Activated T-cell treated with anti-CD3 and anti-CD28 coated beads for 48 hours (primary cell): ENCODE measurements at regions not wholly inside any gene's neighbourhood (a gene's known extent, or its start where the extent isn't known, plus 50 kb on each side); places are given as distances from the start of the nearest gene placed in this dataset.
A peak's percentile ranks its signal among the peaks of the same experiment; 100 is the strongest.

Experiments
- DNase-seq: peaks from one replicate; pipeline ENCODE4 v3.0.0-alpha.2; 2020; ENCODE audit warnings: low read depth

DNA sequence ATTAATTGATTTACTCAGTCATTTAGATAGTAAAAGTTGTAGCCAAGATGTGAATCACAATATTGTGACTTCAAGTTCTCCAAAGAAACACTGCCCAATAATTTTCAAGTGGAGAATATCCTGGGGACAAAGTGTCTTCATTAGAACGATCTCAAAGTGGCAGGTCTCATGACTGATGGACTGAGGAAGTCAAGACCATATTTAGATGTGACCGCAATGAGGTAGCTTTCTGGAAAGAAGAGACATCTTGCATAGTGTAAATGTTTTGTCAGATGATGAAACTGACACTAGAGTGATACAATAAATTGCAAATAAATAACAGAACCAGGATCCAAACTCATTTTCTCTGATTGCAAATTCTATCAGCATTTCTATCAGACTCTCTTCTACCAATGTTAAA, 1476.9 kb downstream of the EFNB2 start:
- DNase-seq: no peak

DNA sequence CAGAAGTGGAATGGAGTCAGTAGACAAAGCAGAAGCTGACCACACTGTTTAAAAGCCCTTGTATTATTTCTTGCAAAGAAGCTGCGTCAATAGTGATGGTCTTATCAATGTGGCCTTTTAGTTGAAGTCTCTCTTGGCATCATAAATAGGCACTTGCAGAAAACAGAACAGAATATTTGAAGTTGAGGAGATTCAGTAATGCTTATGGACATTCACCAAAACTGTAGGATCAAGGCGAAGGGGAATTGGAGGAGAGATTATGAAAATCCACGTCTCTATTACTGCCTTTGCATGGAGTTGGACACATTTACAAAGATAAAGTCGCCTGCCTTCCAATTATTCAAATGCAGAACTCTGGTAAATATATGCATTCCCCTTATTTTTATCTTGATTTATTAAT, 1482.8 kb downstream of the EFNB2 start:
- DNase-seq: no peak

DNA sequence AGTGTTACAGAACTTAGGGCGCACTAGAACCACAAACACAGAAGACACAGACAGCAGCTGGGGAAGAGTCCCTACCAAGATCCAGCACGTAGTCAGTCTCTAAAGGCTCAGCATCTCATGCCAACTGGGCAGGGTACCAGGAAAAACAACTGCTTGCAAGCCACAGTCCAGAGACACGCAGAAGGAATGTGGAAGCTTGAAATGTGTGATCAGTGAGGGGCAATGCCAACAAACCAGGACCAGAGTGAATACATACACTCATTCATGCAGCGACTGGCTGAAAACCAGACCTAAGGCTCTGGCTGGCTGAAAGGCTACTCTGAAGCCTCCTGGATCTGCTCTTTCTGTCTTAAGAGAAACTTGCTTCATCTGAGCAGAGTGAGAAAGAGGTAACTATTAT, 1484.8 kb downstream of the EFNB2 start:
- no peak for DNase-seq

- DNase-seq: no peak
Measured at GRCh38 chr13:105048677-105049076, 1486.8 kb downstream of the EFNB2 start.

- DNase-seq: no peak
Measured at GRCh38 chr13:105047676-105048295, 1487.7 kb downstream of the EFNB2 start.

DNA sequence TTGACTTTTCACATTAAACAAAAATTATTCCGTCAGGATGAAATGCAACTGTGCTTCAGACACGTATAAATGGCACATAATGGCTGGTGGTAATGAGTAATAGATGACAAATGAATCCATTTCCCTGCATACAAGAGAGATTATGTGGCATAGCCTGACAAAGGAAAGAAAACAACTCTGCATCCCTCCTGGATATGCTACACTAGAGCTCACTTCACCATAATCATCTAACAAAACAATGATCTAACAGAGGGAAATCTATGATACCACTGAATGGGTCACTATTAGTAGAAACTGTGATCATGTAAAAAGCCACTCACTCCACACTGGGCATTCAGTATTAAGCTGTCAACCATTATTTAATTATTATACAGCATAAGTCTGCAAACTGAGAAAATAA, 1498.4 kb downstream of the EFNB2 start:
- no peak for DNase-seq

- DNase-seq: no peak
Measured at GRCh38 chr13:105035092-105035491, 1500.4 kb downstream of the EFNB2 start.

DNA sequence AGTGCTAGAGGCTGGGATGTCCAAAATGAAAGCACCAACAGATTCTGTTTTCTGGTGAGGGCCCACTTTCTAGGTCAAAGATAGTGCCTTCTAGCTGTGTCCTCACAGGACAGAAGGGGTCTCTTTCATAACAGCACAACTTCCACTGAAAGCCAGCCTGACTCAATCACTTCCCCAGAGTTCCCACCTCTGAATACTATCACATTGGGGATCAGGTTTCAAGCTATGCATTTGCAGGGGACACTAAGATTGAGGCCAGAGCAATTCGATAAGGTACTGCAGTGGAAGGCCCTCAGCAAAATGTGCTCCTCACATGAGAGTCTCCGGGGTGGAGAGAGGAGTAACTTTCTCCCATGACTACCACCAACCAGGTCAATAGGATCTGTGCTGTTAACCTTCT, 1501.5 kb downstream of the EFNB2 start:
- DNase-seq: no peak

DNA sequence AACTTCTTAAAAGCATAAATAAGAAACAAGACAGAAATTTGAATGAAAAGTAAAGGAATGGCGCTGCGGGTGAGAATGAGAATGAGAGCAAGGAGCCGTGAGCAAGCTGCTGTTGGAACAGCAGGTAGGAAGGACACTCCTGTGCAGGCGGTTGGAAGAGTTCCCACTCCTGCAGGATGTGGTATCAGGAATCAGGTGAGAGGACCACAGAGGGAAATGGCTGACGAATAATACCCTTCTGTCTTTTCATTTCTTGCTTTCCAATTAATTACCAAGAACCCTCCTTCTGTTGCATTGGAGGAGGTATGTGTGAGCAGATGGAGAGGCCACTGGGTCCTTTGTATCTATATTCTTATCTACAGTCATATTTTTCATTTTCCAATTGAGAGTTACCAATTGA, 1504.2 kb downstream of the EFNB2 start:
- no peak for DNase-seq

DNA sequence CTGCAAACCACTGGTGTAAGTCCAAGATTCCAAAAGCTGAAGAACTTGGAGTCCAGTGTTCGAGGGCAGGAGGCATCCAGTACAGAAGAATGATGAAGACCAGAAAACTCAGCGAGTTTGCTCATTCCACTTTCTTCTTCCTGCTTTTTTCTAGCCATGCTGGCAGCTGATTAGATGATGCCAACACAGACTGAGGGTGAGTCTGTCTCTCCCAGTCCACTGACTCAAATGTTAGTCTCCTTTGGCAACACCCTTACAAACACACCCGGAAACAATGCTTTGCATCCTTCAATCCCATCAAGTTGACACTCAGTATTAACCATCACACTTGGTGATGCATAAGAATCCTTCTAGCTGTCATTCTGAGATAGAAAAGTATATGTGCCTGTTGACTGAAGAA, 1504.6 kb downstream of the EFNB2 start:
- no peak for DNase-seq

GRCh38 chr13:105019073-105019472, 1516.4 kb downstream of the EFNB2 start:
- DNase-seq: no peak

DNA sequence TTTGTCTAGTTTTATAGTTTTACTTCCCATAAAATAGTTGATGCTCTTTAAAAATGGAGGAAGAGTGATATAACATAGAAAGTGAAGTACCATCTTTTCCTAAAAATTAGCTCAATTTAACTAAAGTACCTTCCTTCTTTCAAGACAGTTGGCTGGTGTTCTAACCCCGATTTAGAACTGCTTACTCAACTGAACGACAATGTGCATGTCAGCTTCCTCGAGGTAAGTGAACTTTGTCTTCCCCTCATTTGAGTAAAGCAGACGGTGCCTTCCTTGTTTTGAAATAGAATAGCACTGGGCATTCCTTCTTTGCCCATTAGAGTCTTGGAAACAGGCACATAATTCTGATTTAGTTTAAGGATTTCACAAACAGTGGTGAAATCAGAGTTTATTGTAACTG, 1519.2 kb downstream of the EFNB2 start:
- DNase-seq: no peak

DNA sequence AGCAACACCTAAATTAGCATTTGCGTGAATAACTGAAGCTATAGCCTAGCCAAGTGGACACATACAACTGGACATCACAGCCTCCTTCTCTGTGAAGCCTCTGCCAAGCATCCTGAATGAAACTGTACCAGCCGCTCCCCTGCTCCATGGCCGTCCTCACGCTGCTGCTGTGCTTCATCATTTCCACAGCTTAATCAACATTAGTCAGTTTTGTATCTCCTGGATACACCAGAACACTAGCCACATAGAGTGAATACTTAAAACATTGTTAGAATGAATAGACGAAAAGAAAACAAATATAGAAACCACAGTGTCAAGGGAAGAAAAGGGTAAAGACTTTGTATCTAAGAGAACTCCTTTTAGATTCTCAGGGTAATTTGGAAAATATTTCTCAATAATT, 1526.9 kb downstream of the EFNB2 start:
- no peak for DNase-seq

DNA sequence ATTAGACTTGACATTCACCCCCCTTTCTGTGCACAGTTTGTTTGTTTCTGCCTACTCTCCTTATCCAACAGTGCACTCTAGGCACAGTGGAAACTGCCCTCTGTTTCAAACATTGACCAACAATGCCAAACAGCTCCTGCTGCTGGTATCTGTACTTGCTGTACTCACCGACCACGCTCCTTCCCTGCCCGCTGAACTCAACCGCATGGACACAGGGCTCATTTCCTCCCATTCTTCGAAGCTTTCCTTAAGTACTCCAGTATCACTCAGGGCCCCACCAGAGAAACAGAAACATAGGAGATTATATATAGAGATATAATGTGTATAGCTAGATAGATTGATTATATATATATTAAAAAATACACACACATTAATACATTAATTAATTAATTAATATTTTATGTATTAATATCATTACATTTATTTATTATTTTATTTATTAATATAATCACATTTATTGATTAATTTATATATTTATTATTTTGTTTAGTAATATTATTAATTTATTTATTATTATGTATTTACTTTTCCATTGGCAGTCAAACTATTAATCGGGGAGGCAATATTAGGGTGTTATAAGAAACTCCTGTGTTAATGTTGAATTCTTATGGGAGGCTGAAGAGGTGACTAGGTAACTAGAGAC, 1528.2 kb downstream of the EFNB2 start:
- DNase-seq: no peak

GRCh38 chr13:104996022-104996421, 1539.4 kb downstream of the EFNB2 start:
- DNase-seq: no peak

DNA sequence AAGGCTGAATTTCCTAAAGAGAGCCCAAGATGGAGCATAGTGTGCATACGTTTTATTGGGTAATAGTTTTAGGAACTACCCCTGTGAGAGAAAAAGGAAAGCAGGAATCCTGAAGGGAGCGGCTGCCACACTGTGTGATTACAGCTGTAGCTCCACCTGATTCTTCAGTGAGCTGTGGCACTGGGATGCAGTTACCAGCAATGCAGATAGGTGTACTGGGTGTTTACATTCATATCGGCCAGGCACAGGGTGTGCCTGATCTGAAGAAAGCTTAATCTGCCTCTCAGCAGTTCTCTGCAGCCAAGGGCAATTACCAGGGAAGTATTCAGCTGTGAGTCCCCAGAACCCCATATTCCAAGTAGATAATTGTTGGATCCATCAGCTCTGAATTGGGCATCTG, 1541.8 kb downstream of the EFNB2 start:
- no peak for DNase-seq

GRCh38 chr13:104987621-104988020, 1547.8 kb downstream of the EFNB2 start:
- DNase-seq: no peak

DNA sequence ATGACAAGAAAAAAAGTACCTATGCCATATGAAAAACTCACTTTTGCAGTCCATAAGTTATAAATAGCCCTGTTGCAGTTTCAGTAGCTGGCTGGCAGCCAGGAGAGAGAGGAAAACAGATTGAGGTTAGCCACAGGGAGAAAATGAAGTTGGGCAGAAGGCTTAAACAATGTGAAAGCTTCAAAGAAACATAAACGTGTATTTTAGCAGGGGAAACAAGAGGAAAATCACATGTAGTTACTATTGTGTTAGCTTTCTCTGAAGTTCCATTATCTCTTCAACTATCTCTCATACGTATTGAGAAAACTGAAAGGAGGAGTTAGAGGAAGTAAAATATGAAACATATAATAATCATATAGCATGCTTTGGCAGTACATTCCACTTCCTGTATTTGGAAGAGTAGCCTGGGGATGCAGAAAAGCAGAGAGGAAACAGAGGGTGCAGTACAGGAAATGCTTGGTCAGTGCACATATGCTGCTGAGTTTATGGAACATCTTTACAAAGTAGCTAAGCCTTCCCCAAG, 1551.1 kb downstream of the EFNB2 start:
- peak; percentile 31 for DNase-seq

- no peak for DNase-seq
Measured at GRCh38 chr13:104983601-104984000, 1551.9 kb downstream of the EFNB2 start.

DNA sequence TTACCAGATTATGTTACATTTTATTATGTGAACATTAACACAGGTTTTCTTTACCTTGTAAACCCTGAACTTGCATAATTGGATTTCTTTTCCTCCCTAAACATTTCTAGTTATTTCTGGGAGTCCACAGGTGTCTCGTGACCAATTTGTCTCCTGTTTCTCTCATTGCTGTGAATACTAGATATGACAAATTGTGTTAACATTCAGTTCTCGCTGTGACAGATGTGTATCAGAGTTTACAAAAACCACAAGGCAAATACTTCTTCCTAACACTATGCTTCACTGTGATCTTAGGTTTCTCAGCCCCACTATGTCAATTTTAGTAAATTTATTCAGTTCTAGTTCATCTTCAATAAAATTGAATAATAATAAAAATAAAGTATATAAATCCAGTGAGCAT, 1554.9 kb downstream of the EFNB2 start:
- no peak for DNase-seq

DNA sequence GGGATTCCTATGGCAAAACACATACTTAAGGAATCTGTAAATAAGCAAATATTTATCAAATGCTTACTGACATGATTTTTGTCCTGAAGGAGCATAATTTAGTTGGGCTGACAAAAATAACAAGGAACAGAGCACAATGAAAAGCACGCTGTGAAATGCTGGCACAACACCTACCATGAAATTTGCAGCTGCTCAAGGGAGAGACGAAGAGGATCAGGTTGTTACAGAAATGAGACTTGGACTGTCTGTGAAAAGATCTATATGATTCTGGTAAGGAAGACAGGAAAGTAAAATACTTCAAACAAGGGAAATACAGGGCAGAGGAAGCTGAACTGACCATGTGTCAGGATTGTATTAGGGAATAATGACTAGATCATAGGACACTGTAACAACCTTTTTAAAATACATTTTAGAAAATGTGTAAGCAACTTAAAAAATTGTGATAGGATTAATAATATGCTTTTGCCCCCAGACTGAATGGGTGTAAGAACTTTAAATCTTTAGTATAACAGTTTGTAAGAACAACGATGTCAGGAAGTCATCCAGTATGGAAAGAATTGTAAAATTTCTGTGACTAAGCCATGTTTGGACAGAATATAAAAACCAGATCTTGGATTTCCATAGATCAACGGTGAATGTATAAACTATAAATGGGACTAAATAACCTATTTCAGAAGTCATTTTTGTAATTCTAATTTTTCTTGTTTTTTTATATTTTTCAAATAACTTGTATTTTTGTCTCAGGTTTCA, 1556.0 kb downstream of the EFNB2 start:
- no peak for DNase-seq

- no peak for DNase-seq
Measured at GRCh38 chr13:104976986-104977385, 1558.5 kb downstream of the EFNB2 start.

- DNase-seq: no peak
Measured at GRCh38 chr13:104975272-104975671, 1560.2 kb downstream of the EFNB2 start.
